Neuronal stem cell (in vitro differentiated cells): ENCODE measurements at regions not wholly inside any gene's neighbourhood (a gene's known extent, or its start where the extent isn't known, plus 50 kb on each side); places are given as distances from the start of the nearest gene placed in this dataset.

Experiments
- DNase-seq: peaks from one replicate; pipeline ENCODE4 v3.0.0-alpha.2; 2013; ENCODE audit warnings: low spot score
- H2AFZ ChIP-seq: one replicate; pipeline ENCODE4 v1.6.1; 2013; ENCODE audit warnings: mild to moderate bottlenecking, low read length, inconsistent platforms
- H2AK5ac ChIP-seq: 2 replicates; pipeline ENCODE4 v1.6.1; 2013; ENCODE audit warnings: low read depth, mild to moderate bottlenecking, inconsistent platforms, low read length, moderate library complexity, mixed read lengths
- H2BK120ac ChIP-seq: 2 replicates; pipeline ENCODE4 v1.6.1; 2013; ENCODE audit warnings: low read depth, mild to moderate bottlenecking, inconsistent platforms, low read length, moderate library complexity, mixed read lengths
- H2BK12ac ChIP-seq: one replicate; pipeline ENCODE4 v1.6.1; 2013; ENCODE audit warnings: low read length, inconsistent platforms
- H2BK15ac ChIP-seq: 2 replicates; pipeline ENCODE4 v1.6.1; 2013; ENCODE audit warnings: mild to moderate bottlenecking, low read length, inconsistent platforms, mixed read lengths
- H2BK5ac ChIP-seq: one replicate; pipeline ENCODE4 v1.6.1; 2013; ENCODE audit warnings: inconsistent platforms, mild to moderate bottlenecking, low read length, moderate library complexity
- H3K14ac ChIP-seq: one replicate; pipeline ENCODE4 v1.6.1; 2013; ENCODE audit warnings: low read length, inconsistent platforms
- H3K18ac ChIP-seq: 2 replicates; pipeline ENCODE4 v1.6.1; 2013; ENCODE audit warnings: low read length, inconsistent platforms
- H3K23ac ChIP-seq: 2 replicates; pipeline ENCODE4 v1.6.1; 2013; ENCODE audit warnings: low read depth, mild to moderate bottlenecking, mixed read lengths, low read length, inconsistent platforms; ENCODE audit not compliant: poor library complexity
- H3K27ac ChIP-seq: replicated peaks from 3 replicates; pipeline ENCODE4 v1.5.1; 2013; ENCODE audit warnings: low read length, inconsistent platforms
- H3K27me3 ChIP-seq, 3 experiments: 2 replicates each; pipeline ENCODE4 v1.6.1; 2013; ENCODE audit warnings: low read length in 3 of 3, mild to moderate bottlenecking in 2 of 3, inconsistent platforms in 1 of 3, low read depth in 1 of 3, mixed read lengths in 1 of 3, moderate library complexity in 1 of 3; ENCODE audit not compliant: control insufficient read depth in 3 of 3, insufficient read depth in 3 of 3
- H3K36me3 ChIP-seq, 2 donors: replicated peaks in 1 of 2; 2 replicates each; pipeline ENCODE4 v1.6.1; 2013; ENCODE audit warnings: low read length in 2 of 2; ENCODE audit not compliant: control insufficient read depth in 2 of 2, insufficient read depth in 2 of 2
- H3K4ac ChIP-seq: 2 replicates; pipeline ENCODE4 v1.6.1; 2013; ENCODE audit warnings: inconsistent platforms, mild to moderate bottlenecking, low read length, moderate library complexity
- H3K4me1 ChIP-seq, 2 donors: 1 replicate in 1 of 2; 2 replicates in 1 of 2; pipeline ENCODE4 v1.6.1; 2013; ENCODE audit warnings: low read length in 2 of 2, low read depth in 1 of 2; ENCODE audit not compliant: control insufficient read depth in 2 of 2, insufficient read depth in 1 of 2
- H3K4me2 ChIP-seq: one replicate; pipeline ENCODE4 v1.6.1; 2013; ENCODE audit warnings: mild to moderate bottlenecking, low read length, inconsistent platforms; ENCODE audit not compliant: insufficient read depth, poor library complexity, severe bottlenecking
- H3K4me3 ChIP-seq, 2 donors: 2 replicates each; pipeline ENCODE4 v1.5.1; 2013; ENCODE audit warnings: low read length in 2 of 2, mild to moderate bottlenecking in 2 of 2, inconsistent platforms in 1 of 2, moderate library complexity in 1 of 2
- H3K79me1 ChIP-seq: one replicate; pipeline ENCODE4 v1.6.1; 2013; ENCODE audit warnings: low read depth, mild to moderate bottlenecking, inconsistent platforms, low read length, moderate library complexity
- H3K9ac ChIP-seq: one replicate; pipeline ENCODE4 v1.6.1; 2013; ENCODE audit warnings: mild to moderate bottlenecking, low read depth, low read length, inconsistent platforms; ENCODE audit not compliant: poor library complexity
- H3K9me3 ChIP-seq, 2 donors: replicated peaks in 1 of 2; 2 replicates each; pipeline versions ENCODE3 to v1.6.1; 2013; ENCODE audit warnings: low read length in 2 of 2, mild to moderate bottlenecking in 2 of 2, inconsistent platforms in 1 of 2, low read depth in 1 of 2, mixed read lengths in 1 of 2, moderate library complexity in 1 of 2; ENCODE audit not compliant: control insufficient read depth in 2 of 2, insufficient read depth in 1 of 2
- H4K8ac ChIP-seq: one replicate; pipeline ENCODE4 v1.6.1; 2013; ENCODE audit warnings: low read depth, mild to moderate bottlenecking, inconsistent platforms, low read length, moderate library complexity
- H4K91ac ChIP-seq: one replicate; pipeline ENCODE4 v1.6.1; 2013; ENCODE audit warnings: low read length, low read depth, mild to moderate bottlenecking, inconsistent platforms; ENCODE audit not compliant: poor library complexity
- WGBS, 2 donors: extraction: QIAGEN DNeasy Blood & Tissue Kit; methylation state at CpG; one replicate each; pipeline ENCODE4 v1.1.7; 2013; ENCODE audit warnings: missing lambda C conversion rate in 2 of 2, mixed read lengths in 1 of 2; ENCODE audit not compliant: insufficient read length in 2 of 2, insufficient replicate concordance in 1 of 2; ENCODE audit errors: extremely low coverage in 2 of 2; 5-methylcytosine and 5-hydroxymethylcytosine counted together

DNA sequence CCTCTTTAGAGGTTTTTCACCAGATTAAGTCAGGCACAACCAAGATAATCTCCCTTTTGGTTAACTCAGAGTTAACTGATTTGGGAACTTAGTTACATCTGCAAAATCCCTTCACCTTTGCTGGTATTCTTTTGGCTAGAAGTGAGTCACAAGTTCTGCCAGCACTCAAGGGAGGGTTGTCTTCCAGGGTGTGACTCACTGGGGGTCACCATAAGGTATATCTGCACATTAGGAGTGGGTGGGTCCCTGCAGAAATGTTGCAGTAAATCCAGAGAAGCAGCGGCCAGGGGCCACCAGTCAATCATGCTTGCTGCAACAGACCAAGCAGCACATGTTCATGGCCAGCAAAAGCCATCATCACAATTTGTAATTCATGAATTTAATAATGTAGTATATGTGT lies 59.8 kb upstream of the MAML3 start:
- DNase-seq: no peak
- no peak overlapping the region for H2BK120ac ChIP-seq
- no peak overlapping the region for H2AFZ ChIP-seq

DNA sequence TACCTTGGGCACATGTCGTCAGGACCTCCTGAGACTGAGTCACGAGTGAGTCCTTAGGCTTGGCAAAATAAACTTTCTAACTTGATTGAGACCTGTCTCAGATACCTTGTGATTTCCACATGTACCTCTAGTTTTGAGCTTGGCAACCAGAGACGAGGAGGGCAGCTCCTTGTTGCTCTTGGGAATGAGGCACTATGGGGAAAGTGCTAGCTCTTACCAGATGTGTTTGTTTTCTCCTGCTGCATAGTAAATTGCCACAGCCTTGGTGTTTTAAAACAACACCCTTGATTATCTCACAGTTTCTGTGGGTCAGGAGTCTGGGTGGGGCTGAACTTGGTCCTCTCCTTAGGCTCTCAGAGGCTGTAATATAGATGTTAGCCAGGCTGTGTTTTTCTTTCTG lies 59.1 kb upstream of the MAML3 start:
- Histone ChIP-seq H3K36me3 (no peaks in the 10 kb centered on the region), H2BK120ac (no peak overlapping the region), H3K79me1 (no peaks in the 10 kb centered on the region), H3K9ac (no peak overlapping the region), H2BK5ac (no peak overlapping the region), H3K4ac (no peak overlapping the region), H3K27me3 (peaks cover 0 to 21% (median 0%) of the 10 kb centered on the region in 3 experiments), H3K27ac (no peak overlapping the region), H2BK15ac (no peak overlapping the region), H3K18ac (no peak overlapping the region), H3K4me1 (no peaks in the 10 kb centered on the region), H3K9me3 (no peaks in the 10 kb centered on the region), H3K14ac (no peak overlapping the region), H2AK5ac (no peak overlapping the region), H3K4me3 (no peak overlapping the region), H4K91ac (no peak overlapping the region), H3K4me2 (no peak overlapping the region), H2AFZ (no peak overlapping the region), H4K8ac (no peak overlapping the region), H2BK12ac (no peak overlapping the region), H3K23ac (no peak overlapping the region)
- DNase-seq: no peak
- no CpG with 5 or more reads among the region's 3 CpGs for WGBS, 2 donors

More for the DNA sequence above, 59.8 kb upstream of the MAML3 start:
- H3K4ac ChIP-seq: no peak overlapping the region
- no peak overlapping the region for H3K4me2 ChIP-seq
- H3K27ac ChIP-seq: no peak overlapping the region
- H4K91ac ChIP-seq: no peak overlapping the region
- no peak overlapping the region for H2AK5ac ChIP-seq
- no peaks in the 10 kb centered on the region for H3K9me3 ChIP-seq
- no peaks in the 10 kb centered on the region for H3K79me1 ChIP-seq
- H3K9ac ChIP-seq: no peak overlapping the region
- WGBS, 2 donors: no CpG with 5 or more reads among the region's 1 CpG
- H2BK12ac ChIP-seq: no peak overlapping the region
- no peaks in the 10 kb centered on the region for H3K36me3 ChIP-seq
- H3K23ac ChIP-seq: no peak overlapping the region
- no peak overlapping the region for H4K8ac ChIP-seq
- no peak overlapping the region for H3K18ac ChIP-seq
- no peak overlapping the region for H3K4me3 ChIP-seq
- no peak overlapping the region for H2BK15ac ChIP-seq
- no peak overlapping the region for H2BK5ac ChIP-seq
- H3K4me1 ChIP-seq: no peaks in the 10 kb centered on the region
- H3K14ac ChIP-seq: no peak overlapping the region
- peaks cover 0 to 21% (median 0%) of the 10 kb centered on the region in 3 experiments for H3K27me3 ChIP-seq

DNA sequence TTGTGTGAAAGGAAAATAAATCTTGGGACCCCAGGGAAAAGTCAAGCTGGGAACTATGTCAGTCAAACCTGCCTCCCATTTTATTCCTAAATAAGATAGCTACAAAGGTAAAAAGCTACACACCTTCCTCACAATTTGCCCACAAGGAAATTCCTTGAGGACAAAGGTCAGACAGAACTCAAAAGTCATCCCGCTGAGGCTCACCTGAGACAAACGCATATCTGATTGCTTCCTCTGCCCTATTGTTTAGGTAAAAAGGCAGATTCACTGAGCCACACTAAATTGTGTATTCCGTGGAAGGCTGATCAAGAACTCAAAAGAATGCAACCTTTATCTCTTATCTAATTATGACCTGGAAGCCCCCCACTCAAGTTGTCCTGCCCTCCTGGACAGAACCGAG lies 58.7 kb upstream of the MAML3 start:
- H4K91ac ChIP-seq: no peak overlapping the region
- no CpG with 5 or more reads among the region's 4 CpGs for WGBS, 2 donors
- H3K27ac ChIP-seq: no peak overlapping the region
- no peak overlapping the region for H3K4ac ChIP-seq
- H2BK15ac ChIP-seq: no peak overlapping the region
- H2AFZ ChIP-seq: no peak overlapping the region
- H3K36me3 ChIP-seq: no peaks in the 10 kb centered on the region
- no peak overlapping the region for H2BK5ac ChIP-seq
- H2BK120ac ChIP-seq: no peak overlapping the region
- no peak overlapping the region for H3K23ac ChIP-seq
- H3K18ac ChIP-seq: no peak overlapping the region
- H2AK5ac ChIP-seq: no peak overlapping the region
- H3K9ac ChIP-seq: no peak overlapping the region
- no peak overlapping the region for H4K8ac ChIP-seq
- no peak for DNase-seq
- H3K27me3 ChIP-seq: peaks cover 0 to 23% (median 0%) of the 10 kb centered on the region in 3 experiments
- H3K4me3 ChIP-seq: no peak overlapping the region
- no peak overlapping the region for H3K14ac ChIP-seq
- no peaks in the 10 kb centered on the region for H3K79me1 ChIP-seq
- H3K9me3 ChIP-seq: no peaks in the 10 kb centered on the region
- H3K4me2 ChIP-seq: no peak overlapping the region
- H2BK12ac ChIP-seq: no peak overlapping the region
- no peaks in the 10 kb centered on the region for H3K4me1 ChIP-seq

DNA sequence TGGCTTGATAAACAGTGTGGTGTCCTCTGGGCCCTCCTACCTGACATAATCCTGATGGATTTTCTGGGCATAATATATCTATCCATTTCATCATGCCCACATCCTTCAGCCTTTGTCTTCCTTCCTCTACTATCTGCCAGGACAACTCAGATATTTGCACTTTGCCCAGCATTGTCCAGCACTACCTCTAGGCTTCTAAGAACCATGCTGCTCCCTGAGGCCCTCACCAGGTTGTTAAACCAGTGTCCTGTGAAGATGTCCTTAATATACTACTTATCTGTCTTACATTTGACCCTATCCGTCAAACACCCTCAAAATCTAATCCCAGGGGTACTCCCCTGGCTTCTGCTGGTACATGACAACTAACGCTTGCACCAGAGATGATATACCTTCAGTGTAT lies 58.2 kb upstream of the MAML3 start:
- Histone ChIP-seq H2BK15ac (no peak overlapping the region), H3K23ac (no peak overlapping the region), H3K27me3 (peaks cover 0 to 24% (median 0%) of the 10 kb centered on the region in 3 experiments), H2BK120ac (no peak overlapping the region), H3K4me2 (no peak overlapping the region), H2BK5ac (no peak overlapping the region), H3K79me1 (no peaks in the 10 kb centered on the region), H2AK5ac (no peak overlapping the region), H3K4ac (no peak overlapping the region), H3K4me1 (no peaks in the 10 kb centered on the region), H3K9ac (no peak overlapping the region), H3K36me3 (no peaks in the 10 kb centered on the region), H3K14ac (no peak overlapping the region), H4K91ac (no peak overlapping the region), H3K18ac (no peak overlapping the region), H3K4me3 (no peak overlapping the region), H2BK12ac (no peak overlapping the region), H4K8ac (no peak overlapping the region), H3K9me3 (no peaks in the 10 kb centered on the region), H3K27ac (no peak overlapping the region), H2AFZ (no peak overlapping the region)
- WGBS, 2 donors: no CpG with 5 or more reads among the region's 2 CpGs
- DNase-seq: no peak
